Adrenal gland (tissue), 9 donors: ENCODE measurements at regions not wholly inside any gene's neighbourhood (a gene's known extent, or its start where the extent isn't known, plus 50 kb on each side); places are given as distances from the start of the nearest gene placed in this dataset.

Experiments used
- DNase-seq, 7 donors: peaks; one replicate each; pipeline ENCODE4 v3.0.0-alpha.2; 2019 to 2020
- H3K27ac ChIP-seq, 5 donors: fragments of 200-600 bp; sonication (generic) in 4 of 5; 1 replicate in 3 of 5; 2 replicates in 2 of 5; pipeline versions ENCODE4 v1.5.1 to v1.8.0; 2016 to 2020; ENCODE audit warnings: mild to moderate bottlenecking in 1 of 5
- H3K27me3 ChIP-seq: fragments of 200-600 bp; 2 replicates; pipeline ENCODE4 v1.8.0; 2021
- H3K36me3 ChIP-seq, 2 donors: fragments of 200-600 bp; replicated peaks in 1 of 2; 1 replicate in 1 of 2; 2 replicates in 1 of 2; pipeline versions ENCODE4 v1.5.1 to v1.8.0; 2018 to 2022
- H3K4me1 ChIP-seq, 2 donors: fragments of 200-600 bp; replicated peaks in 1 of 2; 1 replicate in 1 of 2; 2 replicates in 1 of 2; pipeline versions ENCODE4 v1.5.1 to v1.8.0; 2018 to 2021
- H3K4me3 ChIP-seq, 4 donors: fragments of 200-600 bp; sonication (generic) in 3 of 4; one replicate each; pipeline ENCODE4 v1.5.1; 2016 to 2018
- H3K9me3 ChIP-seq, 3 donors: fragments of 200-600 bp; sonication (generic) in 1 of 3; replicated peaks in 1 of 3; 1 replicate in 2 of 3; 2 replicates in 1 of 3; pipeline versions ENCODE4 v1.5.1 to v1.8.0; 2016 to 2021
- CTCF ChIP-seq, 6 experiments: fragments of 450-650 bp in 4 of 6; fragments of 200-600 bp in 2 of 6; sonication (generic) in 1 of 6; IDR thresholded peaks; 1 replicate in 5 of 6; 2 replicates in 1 of 6; pipeline versions ENCODE4 v1.5.1 to v1.8.0; 2016 to 2021; ENCODE audit warnings: antibody characterized with exemption in 6 of 6, mild to moderate bottlenecking in 2 of 6, moderate library complexity in 1 of 6
- POLR2A ChIP-seq, 2 donors: fragments of 450-650 bp; IDR thresholded peaks; one replicate each; pipeline ENCODE4 v1.6.1; 2017; ENCODE audit warnings: antibody characterized with exemption in 2 of 2, mild to moderate bottlenecking in 2 of 2, moderate library complexity in 1 of 2
- WGBS, 4 donors: extraction: QIAGEN DNeasy Blood & Tissue Kit in 2 of 4; methylation state at CpG; one replicate each; pipeline versions ENCODE4 v1.1.5 to v1.1.7; 2013 to 2017; 5-methylcytosine and 5-hydroxymethylcytosine counted together
- intact Hi-C, 2 donors: fragments of 100-400 bp; cut with DNase I; formaldehyde crosslinking; loops; one replicate each; pipeline versions ENCODE4 v1.14.1 to v1.15.0; 2022 to 2023
- donor health status: healthy with polysubstance abuse.
- donor health status: Bipolar disorder and iron deficiency.
- donor health status: DM: yes; HTN: yes; CAD: no.
- donor health status: DM: no; HTN: no; CAD: no.
- donor health status: DM: no; HTN: no; CAD: no.

- Histone ChIP-seq H3K27ac (no peak overlapping the region), H3K4me3 (no peak overlapping the region), H3K4me1 (no peaks in the 10 kb centered on the region), H3K27me3 (no peaks in the 10 kb centered on the region), H3K36me3 (no peaks in the 10 kb centered on the region), H3K9me3 (no peaks in the 10 kb centered on the region)
- WGBS, 4 donors, result 27 to 36% (median 29%) methylated on average over 4 of the region's 4 CpGs
- TF ChIP-seq CTCF (IDR thresholded peaks at IDR 0.05), result no peak
- TF ChIP-seq POLR2A (IDR thresholded peaks at IDR 0.05), result no peak
- intact Hi-C loops, result no loop called here
- DNase-seq, result peak; percentile 35 to 77 (median 49)
These were observed 101.9 kb downstream of the GAS2L3 start for GRCh38 chr12:100675432-100675831.

- no peaks in the 10 kb centered on the region for H3K27me3 ChIP-seq
- no peak overlapping the region for H3K4me3 ChIP-seq
- DNase-seq, result no peak
- H3K9me3 ChIP-seq, result no peaks in the 10 kb centered on the region
- H3K27ac ChIP-seq, result no peak overlapping the region
- no peak for TF ChIP-seq CTCF (IDR thresholded peaks at IDR 0.05)
- TF ChIP-seq POLR2A (IDR thresholded peaks at IDR 0.05), result no peak
- H3K4me1 ChIP-seq, result no peaks in the 10 kb centered on the region
- intact Hi-C loops, result no loop called here
- H3K36me3 ChIP-seq, result no peaks in the 10 kb centered on the region
These were observed 107.6 kb downstream of the GAS2L3 start for GRCh38 chr12:100681074-100681473.

GRCh38 chr12:100682178-100682577, 108.7 kb downstream of the GAS2L3 start:
- no peaks in the 10 kb centered on the region for H3K4me1 ChIP-seq
- no peaks in the 10 kb centered on the region for H3K27me3 ChIP-seq
- no peak for DNase-seq
- H3K27ac ChIP-seq, result no peak overlapping the region
- intact Hi-C loops, result no loop called here
- TF ChIP-seq CTCF (IDR thresholded peaks at IDR 0.05) (no peak), POLR2A (IDR thresholded peaks at IDR 0.05) (no peak)
- WGBS, 4 donors, result 80 to 90% (median 84%) methylated on average over 2 of the region's 2 CpGs
- H3K9me3 ChIP-seq, result no peaks in the 10 kb centered on the region
- H3K36me3 ChIP-seq, result no peaks in the 10 kb centered on the region
- H3K4me3 ChIP-seq, result no peak overlapping the region

- intact Hi-C loops, result no loop called here
- Histone ChIP-seq H3K4me1 (no peaks in the 10 kb centered on the region), H3K4me3 (no peak overlapping the region), H3K36me3 (no peaks in the 10 kb centered on the region), H3K27ac (no peak overlapping the region), H3K27me3 (no peaks in the 10 kb centered on the region), H3K9me3 (no peaks in the 10 kb centered on the region)
- DNase-seq, result no peak
- TF ChIP-seq POLR2A (IDR thresholded peaks at IDR 0.05) (no peak), CTCF (IDR thresholded peaks at IDR 0.05) (no peak)
- WGBS, 4 donors, result 67 to 86% (median 80%) methylated on average over 1 of the region's 1 CpG
These were observed 106.9 kb upstream of the ANO4 start for GRCh38 chr12:100687686-100688085.
